Mesenchymal stem cell (in vitro differentiated cells and primary cell): ENCODE measurements at regions not wholly inside any gene's neighbourhood (a gene's known extent, or its start where the extent isn't known, plus 50 kb on each side); places are given as distances from the start of the nearest gene placed in this dataset.

ENCODE experiments used
- DNase-seq: peaks from one replicate; pipeline ENCODE4 v3.0.0-alpha.2; 2013
- H2AFZ ChIP-seq: one replicate; pipeline ENCODE4 v1.6.1; 2013; ENCODE audit warnings: low read depth, mild to moderate bottlenecking, control low read depth, inconsistent platforms, low read length, moderate library complexity
- H2AK5ac ChIP-seq: 2 replicates; pipeline ENCODE4 v1.6.1; 2013; ENCODE audit warnings: low read length, moderate library complexity, mild to moderate bottlenecking, inconsistent platforms; ENCODE audit not compliant: severe bottlenecking
- H2BK120ac ChIP-seq: one replicate; pipeline ENCODE4 v1.6.1; 2013; ENCODE audit warnings: low read depth, mild to moderate bottlenecking, inconsistent platforms, low read length, moderate library complexity
- H2BK12ac ChIP-seq, 2 experiments: one replicate each; pipeline ENCODE4 v1.6.1; 2013; ENCODE audit warnings: inconsistent platforms in 2 of 2, low read length in 2 of 2, mild to moderate bottlenecking in 2 of 2, moderate library complexity in 2 of 2, control low read depth in 1 of 2
- H2BK15ac ChIP-seq: one replicate; pipeline ENCODE4 v1.6.1; 2013; ENCODE audit warnings: mild to moderate bottlenecking, low read depth, inconsistent platforms; ENCODE audit not compliant: poor library complexity, severe bottlenecking
- H2BK5ac ChIP-seq: 2 replicates; pipeline ENCODE4 v1.6.1; 2013; ENCODE audit warnings: low read depth, mild to moderate bottlenecking, low read length, control low read depth, inconsistent platforms; ENCODE audit not compliant: poor library complexity, severe bottlenecking
- H3K14ac ChIP-seq, 2 experiments: one replicate each; pipeline ENCODE4 v1.6.1; 2013; ENCODE audit warnings: inconsistent platforms in 2 of 2, low read length in 2 of 2, control low read depth in 1 of 2, mild to moderate bottlenecking in 1 of 2, moderate library complexity in 1 of 2
- H3K18ac ChIP-seq, 2 experiments: one replicate each; pipeline ENCODE4 v1.6.1; 2013; ENCODE audit warnings: inconsistent platforms in 2 of 2, low read length in 2 of 2, control low read depth in 1 of 2, low read depth in 1 of 2, mild to moderate bottlenecking in 1 of 2
- H3K23ac ChIP-seq, 2 experiments: one replicate each; pipeline ENCODE4 v1.6.1; 2013; ENCODE audit warnings: inconsistent platforms in 2 of 2, low read length in 2 of 2, mild to moderate bottlenecking in 2 of 2, moderate library complexity in 2 of 2, control low read depth in 1 of 2
- H3K27ac ChIP-seq: 2 replicates; pipeline ENCODE4 v1.5.1; 2013; ENCODE audit warnings: mild to moderate bottlenecking, moderate library complexity, low read length, control low read depth, inconsistent platforms; ENCODE audit not compliant: poor library complexity, severe bottlenecking
- H3K27me3 ChIP-seq, 2 experiments: 2 replicates each; pipeline versions ENCODE4 v1.6.1 to v1.7.0; 2013; ENCODE audit warnings: low read length in 2 of 2, mild to moderate bottlenecking in 2 of 2, moderate library complexity in 2 of 2, control low read depth in 1 of 2, inconsistent platforms in 1 of 2; ENCODE audit not compliant: control insufficient read depth in 1 of 2, insufficient read depth in 1 of 2
- H3K36me3 ChIP-seq, 2 experiments: 2 replicates each; pipeline versions ENCODE4 v1.6.1 to v1.7.0; 2013; ENCODE audit warnings: low read length in 2 of 2, control low read depth in 1 of 2, inconsistent platforms in 1 of 2, low read depth in 1 of 2, mild to moderate bottlenecking in 1 of 2; ENCODE audit not compliant: insufficient read depth in 2 of 2, control insufficient read depth in 1 of 2
- H3K4ac ChIP-seq, 2 experiments: one replicate each; pipeline ENCODE4 v1.6.1; 2013; ENCODE audit warnings: inconsistent platforms in 2 of 2, low read length in 2 of 2, mild to moderate bottlenecking in 2 of 2, moderate library complexity in 2 of 2, control low read depth in 1 of 2, low read depth in 1 of 2
- H3K4me1 ChIP-seq: 2 replicates; pipeline ENCODE4 v1.6.1; 2013; ENCODE audit warnings: low read depth, low read length, control low read depth; ENCODE audit not compliant: control insufficient read depth, insufficient read depth
- H3K4me2 ChIP-seq: 2 replicates; pipeline ENCODE4 v1.6.1; 2013; ENCODE audit warnings: low read length, mild to moderate bottlenecking, inconsistent platforms; ENCODE audit not compliant: poor library complexity, severe bottlenecking
- H3K4me3 ChIP-seq, 2 experiments: 2 replicates each; pipeline versions ENCODE4 v1.5.1 to v1.7.0; 2013; ENCODE audit warnings: low read length in 2 of 2, mild to moderate bottlenecking in 2 of 2, control low read depth in 1 of 2, low read depth in 1 of 2; ENCODE audit not compliant: insufficient read depth in 1 of 2
- H3K79me1 ChIP-seq: replicated peaks from 2 replicates; pipeline ENCODE4 v1.6.1; 2013; ENCODE audit warnings: mild to moderate bottlenecking, control low read depth, low read length, inconsistent platforms; ENCODE audit not compliant: poor library complexity, severe bottlenecking
- H3K9ac ChIP-seq: 2 replicates; pipeline ENCODE4 v1.7.0; 2013; ENCODE audit warnings: mild to moderate bottlenecking, low read length, moderate library complexity
- H3K9me3 ChIP-seq: 2 replicates; pipeline ENCODE4 v1.7.0; 2013; ENCODE audit warnings: mild to moderate bottlenecking, low read length; ENCODE audit not compliant: control insufficient read depth
- H4K8ac ChIP-seq: one replicate; pipeline ENCODE4 v1.6.1; 2013; ENCODE audit warnings: inconsistent platforms, mild to moderate bottlenecking, low read length, moderate library complexity
- H4K91ac ChIP-seq: one replicate; pipeline ENCODE4 v1.6.1; 2013; ENCODE audit warnings: mild to moderate bottlenecking, low read length, inconsistent platforms
- WGBS: methylation state at CpG from one replicate; pipeline ENCODE4 v1.1.7; 2013; ENCODE audit warnings: mixed read lengths; 5-methylcytosine and 5-hydroxymethylcytosine counted together

- Histone ChIP-seq H3K9ac (no peak overlapping the region), H2AK5ac (no peak overlapping the region), H3K4ac (no peak overlapping the region), H3K27ac (no peak overlapping the region), H3K9me3 (no peaks in the 10 kb centered on the region), H2BK12ac (no peak overlapping the region), H2BK5ac (no peak overlapping the region), H2AFZ (no peak overlapping the region), H4K8ac (no peak overlapping the region), H3K14ac (no peak overlapping the region), H3K27me3 (no peaks in the 10 kb centered on the region), H4K91ac (no peak overlapping the region), H3K36me3 (no peaks in the 10 kb centered on the region), H3K4me2 (no peak overlapping the region), H3K4me1 (no peaks in the 10 kb centered on the region), H2BK15ac (no peak overlapping the region), H3K79me1 (no peaks in the 10 kb centered on the region), H3K18ac (no peak overlapping the region), H3K23ac (no peak overlapping the region), H3K4me3 (no peak overlapping the region), H2BK120ac (no peak overlapping the region)
- WGBS, result 90% methylated on average over 2 of the region's 2 CpGs
- no peak for DNase-seq
These were observed 218.4 kb upstream of the FAR2 start for GRCh38 chr12:28930704-28931103.

GRCh38 chr12:28933176-28933575, 215.9 kb upstream of the FAR2 start:
- Histone ChIP-seq H3K27me3 (no peaks in the 10 kb centered on the region), H2BK120ac (no peak overlapping the region), H3K79me1 (no peaks in the 10 kb centered on the region), H3K18ac (no peak overlapping the region), H3K36me3 (no peaks in the 10 kb centered on the region), H2BK15ac (no peak overlapping the region), H4K91ac (no peak overlapping the region), H3K23ac (no peak overlapping the region), H3K4me3 (no peak overlapping the region), H3K14ac (no peak overlapping the region), H3K9me3 (no peaks in the 10 kb centered on the region), H3K9ac (no peak overlapping the region), H2AFZ (no peak overlapping the region), H3K4me1 (no peaks in the 10 kb centered on the region), H3K27ac (no peak overlapping the region), H2BK12ac (no peak overlapping the region), H3K4ac (no peak overlapping the region), H4K8ac (no peak overlapping the region), H2AK5ac (no peak overlapping the region), H3K4me2 (no peak overlapping the region), H2BK5ac (no peak overlapping the region)
- no peak for DNase-seq
- no CpG with 5 or more reads among the region's 1 CpG for WGBS

- H3K4me2 ChIP-seq, result no peak overlapping the region
- H3K9ac ChIP-seq, result no peak overlapping the region
- H3K79me1 ChIP-seq, result no peaks in the 10 kb centered on the region
- H2AK5ac ChIP-seq, result no peak overlapping the region
- DNase-seq, result peak; percentile 20
- H4K91ac ChIP-seq, result no peak overlapping the region
- H2BK12ac ChIP-seq, result no peak overlapping the region
- no peaks in the 10 kb centered on the region for H3K36me3 ChIP-seq
- H3K14ac ChIP-seq, result no peak overlapping the region
- H4K8ac ChIP-seq, result no peak overlapping the region
- H3K4me1 ChIP-seq, result no peaks in the 10 kb centered on the region
- H3K27me3 ChIP-seq, result no peaks in the 10 kb centered on the region
- H3K9me3 ChIP-seq, result no peaks in the 10 kb centered on the region
- H3K23ac ChIP-seq, result no peak overlapping the region
- no peak overlapping the region for H3K27ac ChIP-seq
- no peak overlapping the region for H2AFZ ChIP-seq
- no peak overlapping the region for H2BK15ac ChIP-seq
- no peak overlapping the region for H3K4me3 ChIP-seq
- WGBS, result 100% methylated on average over 1 of the region's 8 CpGs
- H2BK120ac ChIP-seq, result no peak overlapping the region
- H3K18ac ChIP-seq, result no peak overlapping the region
- no peak overlapping the region for H3K4ac ChIP-seq
- H2BK5ac ChIP-seq, result no peak overlapping the region
These were observed 215.1 kb upstream of the FAR2 start for GRCh38 chr12:28933864-28934527.

- no peak overlapping the region for H3K18ac ChIP-seq
- no peak overlapping the region for H2BK120ac ChIP-seq
- no peaks in the 10 kb centered on the region for H3K9me3 ChIP-seq
- no peaks in the 10 kb centered on the region for H3K27me3 ChIP-seq
- no peak overlapping the region for H2BK5ac ChIP-seq
- H3K14ac ChIP-seq, result no peak overlapping the region
- H3K79me1 ChIP-seq, result no peaks in the 10 kb centered on the region
- WGBS, result no CpG with 5 or more reads among the region's 1 CpG
- no peak overlapping the region for H3K23ac ChIP-seq
- no peaks in the 10 kb centered on the region for H3K36me3 ChIP-seq
- H3K4ac ChIP-seq, result no peak overlapping the region
- no peak overlapping the region for H3K9ac ChIP-seq
- H2BK15ac ChIP-seq, result no peak overlapping the region
- no peak overlapping the region for H2AK5ac ChIP-seq
- H4K91ac ChIP-seq, result no peak overlapping the region
- no peak overlapping the region for H3K4me3 ChIP-seq
- DNase-seq, result no peak
- no peaks in the 10 kb centered on the region for H3K4me1 ChIP-seq
- H3K4me2 ChIP-seq, result no peak overlapping the region
- H4K8ac ChIP-seq, result no peak overlapping the region
- no peak overlapping the region for H2BK12ac ChIP-seq
- H3K27ac ChIP-seq, result no peak overlapping the region
- no peak overlapping the region for H2AFZ ChIP-seq
These were observed 212.9 kb upstream of the FAR2 start for GRCh38 chr12:28936221-28936620.
